ENCODE measurements at regions not wholly inside any gene's neighbourhood (a gene's known extent, or its start where the extent isn't known, plus 50 kb on each side); places are given as distances from the start of the nearest gene placed in this dataset.

GRCh38 chr3:147875498-147875897 is 466.3 kb downstream of the ZIC1 start:
- DNase-seq (ENCODE audit: extremely low spot score), result no peak
- CTCF ChIA-PET, result no interaction called here
- POLR2A ChIA-PET, result no interaction called here
- no peak for TF ChIP-seq HDGF (IDR thresholded peaks at IDR 0.05; ENCODE audit: borderline replicate concordance)
- TF ChIP-seq ARNT (IDR thresholded peaks at IDR 0.05), result no peak
- no peak for TF ChIP-seq PKNOX1 (IDR thresholded peaks at IDR 0.05)
- TF ChIP-seq LEF1 (IDR thresholded peaks at IDR 0.05; ENCODE audit: borderline replicate concordance), result no peak
- TF ChIP-seq BHLHE40 (IDR thresholded peaks at IDR 0.05; ENCODE audit: borderline replicate concordance), result no peak
- TF ChIP-seq L3MBTL2 (conservative IDR thresholded peaks at IDR 0.05), result no peak
- TF ChIP-seq FOXK2 (IDR thresholded peaks at IDR 0.05), result no peak
- TF ChIP-seq SP1 (IDR thresholded peaks at IDR 0.05), result no peak
- TF ChIP-seq CTBP1 (IDR thresholded peaks at IDR 0.05; ENCODE audit: borderline replicate concordance), result no peak
- no peak for TF ChIP-seq NFRKB (IDR thresholded peaks at IDR 0.05)

GRCh38 chr3:147881933-147882332 is 472.8 kb downstream of the ZIC1 start:
- TF ChIP-seq ARNT (IDR thresholded peaks at IDR 0.05), result no peak
- TF ChIP-seq HDGF (IDR thresholded peaks at IDR 0.05; ENCODE audit: borderline replicate concordance), result no peak
- no peak for TF ChIP-seq SUZ12 (IDR thresholded peaks at IDR 0.05)
- no peak for TF ChIP-seq FOXK2 (IDR thresholded peaks at IDR 0.05)
- TF ChIP-seq FOXA1 (IDR thresholded peaks at IDR 0.05), result no peak
- TF ChIP-seq BHLHE40 (IDR thresholded peaks at IDR 0.05; ENCODE audit: borderline replicate concordance), result no peak
- no peak for TF ChIP-seq SP1 (IDR thresholded peaks at IDR 0.05)
- TF ChIP-seq L3MBTL2 (conservative IDR thresholded peaks at IDR 0.05), result no peak
- no peak for TF ChIP-seq NFRKB (IDR thresholded peaks at IDR 0.05)
- TF ChIP-seq ELF4 (IDR thresholded peaks at IDR 0.05), result no peak
- TF ChIP-seq CTBP1 (IDR thresholded peaks at IDR 0.05; ENCODE audit: borderline replicate concordance), result no peak
- no peak for TF ChIP-seq TARDBP (IDR thresholded peaks at IDR 0.05)
- no peak for TF ChIP-seq FOXM1 (IDR thresholded peaks at IDR 0.05; ENCODE audit: borderline replicate concordance)
- TF ChIP-seq ZNF384 (IDR thresholded peaks at IDR 0.05), result no peak
- no peak for TF ChIP-seq LEF1 (IDR thresholded peaks at IDR 0.05; ENCODE audit: borderline replicate concordance)
- no peak for TF ChIP-seq PKNOX1 (IDR thresholded peaks at IDR 0.05)
- no peak for DNase-seq (ENCODE audit: extremely low spot score)
- CTCF ChIA-PET, result no interaction called here
- POLR2A ChIA-PET, result no interaction called here

- ChIA-PET CTCF (no interaction called here), POLR2A (no interaction called here)
- no peak for TF ChIP-seq L3MBTL2 (conservative IDR thresholded peaks at IDR 0.05)
- no peak for TF ChIP-seq HDGF (IDR thresholded peaks at IDR 0.05; ENCODE audit: borderline replicate concordance)
- no peak for TF ChIP-seq NFRKB (IDR thresholded peaks at IDR 0.05)
- TF ChIP-seq ZNF384 (IDR thresholded peaks at IDR 0.05), result no peak
- no peak for TF ChIP-seq TARDBP (IDR thresholded peaks at IDR 0.05)
- no peak for TF ChIP-seq SP1 (IDR thresholded peaks at IDR 0.05)
- TF ChIP-seq ARNT (IDR thresholded peaks at IDR 0.05), result no peak
- no peak for TF ChIP-seq CTBP1 (IDR thresholded peaks at IDR 0.05; ENCODE audit: borderline replicate concordance)
- no peak for TF ChIP-seq FOXA1 (IDR thresholded peaks at IDR 0.05)
- no peak for TF ChIP-seq SUZ12 (IDR thresholded peaks at IDR 0.05)
- TF ChIP-seq BHLHE40 (IDR thresholded peaks at IDR 0.05; ENCODE audit: borderline replicate concordance), result no peak
- TF ChIP-seq FOXK2 (IDR thresholded peaks at IDR 0.05), result no peak
- TF ChIP-seq PKNOX1 (IDR thresholded peaks at IDR 0.05), result no peak
- TF ChIP-seq ELF4 (IDR thresholded peaks at IDR 0.05), result no peak
- no peak for DNase-seq (ENCODE audit: extremely low spot score)
These were observed 477.7 kb downstream of the ZIC1 start for GRCh38 chr3:147886879-147887278.

- DNase-seq (ENCODE audit: extremely low spot score), result peak; percentile 6
- ChIA-PET CTCF (no interaction called here), POLR2A (no interaction called here)
- TF ChIP-seq PKNOX1 (IDR thresholded peaks at IDR 0.05), result 0 out of 2 replicates have a peak, but pooled peaks have one; percentile 4
- TF ChIP-seq ZNF384 (IDR thresholded peaks at IDR 0.05), result no peak
These were observed 478.6 kb downstream of the ZIC1 start for GRCh38 chr3:147887797-147888196.

- TF ChIP-seq LEF1 (IDR thresholded peaks at IDR 0.05; ENCODE audit: borderline replicate concordance) (no peak), PKNOX1 (IDR thresholded peaks at IDR 0.05) (no peak), ELF4 (IDR thresholded peaks at IDR 0.05) (no peak), FOXK2 (IDR thresholded peaks at IDR 0.05) (no peak), FOXM1 (IDR thresholded peaks at IDR 0.05; ENCODE audit: borderline replicate concordance) (no peak), HDGF (IDR thresholded peaks at IDR 0.05; ENCODE audit: borderline replicate concordance) (no peak), NFRKB (IDR thresholded peaks at IDR 0.05) (no peak), SUZ12 (IDR thresholded peaks at IDR 0.05) (no peak), TARDBP (IDR thresholded peaks at IDR 0.05) (no peak), L3MBTL2 (conservative IDR thresholded peaks at IDR 0.05) (no peak)
- ChIA-PET POLR2A (no interaction called here), CTCF (interaction anchor here (0.6 kb wide), 1 partner anchor 528 kb away, joined by 6 read pairs; no protein-coding TSS in a partner anchor)
- DNase-seq (ENCODE audit: extremely low spot score), result no peak
These were observed 480.9 kb downstream of the ZIC1 start for GRCh38 chr3:147890114-147890513.

- ChIA-PET POLR2A (no interaction called here), CTCF (no interaction called here)
- TF ChIP-seq HDGF (IDR thresholded peaks at IDR 0.05; ENCODE audit: borderline replicate concordance) (no peak), CTBP1 (IDR thresholded peaks at IDR 0.05; ENCODE audit: borderline replicate concordance) (no peak), SUZ12 (IDR thresholded peaks at IDR 0.05) (no peak)
- DNase-seq (ENCODE audit: extremely low spot score), result no peak
These were observed 486.3 kb downstream of the ZIC1 start for GRCh38 chr3:147895509-147895908.

Measured in HEK293T (cell line).